NCI-H2171 treated with DMSO at 0.1 percent for 48 hours (cell line): ENCODE measurements at regions not wholly inside any gene's neighbourhood (a gene's known extent, or its start where the extent isn't known, plus 50 kb on each side); places are given as distances from the start of the nearest gene placed in this dataset.
"Not testable (repeated sequence)": the region's sequence is repeated elsewhere in the genome, so short reads cannot be mapped to it uniquely, and the experiment has no call there.

Experiments
- DNase-seq: peaks from one replicate; lab custom pipeline; 2025; lab: John Stamatoyannopoulos, UW

- no peak for DNase-seq
These were observed 818.8 kb upstream of the CHORDC1 start for GRCh38 chr11:91041626-91042025.

DNA sequence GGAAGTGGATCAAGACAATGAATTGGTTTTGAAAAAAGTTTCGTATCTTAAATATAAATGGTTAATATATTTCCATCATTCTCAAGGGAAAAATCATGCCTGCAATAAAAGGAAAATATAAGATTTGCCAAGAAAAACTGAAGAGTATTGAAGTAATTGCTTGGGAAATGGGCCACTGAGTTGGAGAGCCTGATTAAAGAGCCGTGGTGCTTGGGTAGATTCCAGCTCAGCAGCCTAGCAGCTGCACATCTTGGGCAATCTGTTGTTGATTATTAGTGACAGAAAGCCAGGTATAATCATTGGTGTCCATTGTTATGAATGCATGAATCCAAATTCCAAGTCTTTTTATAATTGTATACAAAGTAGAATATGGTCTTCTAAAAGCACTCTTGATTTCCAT is 800.9 kb upstream of the CHORDC1 start:
- peak; percentile 42 for DNase-seq

DNA sequence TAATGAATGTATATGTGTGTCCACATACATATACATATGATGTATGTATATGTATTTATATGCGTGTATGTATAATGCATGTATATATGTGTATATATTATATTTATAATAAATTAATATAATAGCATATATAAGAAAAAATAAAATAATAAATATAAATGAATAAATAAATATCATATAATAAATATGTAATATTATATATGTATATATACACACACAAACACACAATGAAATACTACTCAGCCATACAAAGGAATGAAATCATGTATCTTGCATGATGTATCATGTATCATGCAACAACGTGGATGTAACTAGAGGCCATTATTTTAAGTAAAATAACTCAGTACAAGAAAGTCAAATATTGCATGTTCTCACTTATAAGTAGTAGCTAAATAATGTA is 788.7 kb upstream of the CHORDC1 start:
- no peak for DNase-seq

GRCh38 chr11:91005458-91005857 is 782.6 kb upstream of the CHORDC1 start:
- DNase-seq = no peak

DNA sequence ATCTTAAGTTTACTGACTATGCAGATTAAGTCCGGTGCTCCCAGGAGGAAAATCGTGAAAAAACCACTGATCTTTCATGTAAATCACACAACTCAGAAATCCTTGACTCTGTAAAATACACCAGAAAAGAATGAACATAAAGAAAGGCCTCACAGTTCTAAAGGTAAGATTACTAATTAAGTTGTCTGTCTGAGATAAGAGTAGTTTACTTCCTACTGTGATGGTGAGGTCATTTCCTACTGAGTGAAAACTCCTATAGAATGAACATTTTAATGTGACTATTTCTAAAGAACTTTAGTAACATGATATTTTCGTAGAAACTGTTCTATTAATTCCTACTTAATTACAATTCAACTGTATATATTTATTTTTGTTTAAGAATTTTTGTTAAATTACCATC is 774.4 kb upstream of the CHORDC1 start:
- no peak for DNase-seq

DNA sequence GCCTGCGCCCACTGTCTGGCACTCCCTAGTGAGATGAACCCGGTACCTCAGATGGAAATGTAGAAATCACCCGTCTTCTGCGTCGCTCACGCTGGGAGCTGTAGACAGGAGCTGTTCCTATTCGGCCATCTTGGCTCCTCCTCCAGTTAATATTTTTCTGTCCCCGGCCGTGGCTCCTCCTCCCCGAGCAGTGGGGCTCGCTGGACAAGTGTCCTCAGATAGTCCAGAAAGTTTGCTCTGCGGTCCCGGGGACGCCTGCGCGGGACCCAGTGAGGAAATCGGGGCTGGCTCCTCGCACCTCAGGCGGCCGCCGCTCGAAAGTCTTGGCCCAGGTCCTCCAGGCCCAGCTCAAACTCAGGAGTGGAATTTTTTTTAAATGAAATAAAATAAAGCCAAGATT is 749.3 kb upstream of the CHORDC1 start:
- not testable (repeated sequence) for DNase-seq

GRCh38 chr11:90947930-90948329 is 725.1 kb upstream of the CHORDC1 start:
- no peak for DNase-seq

DNA sequence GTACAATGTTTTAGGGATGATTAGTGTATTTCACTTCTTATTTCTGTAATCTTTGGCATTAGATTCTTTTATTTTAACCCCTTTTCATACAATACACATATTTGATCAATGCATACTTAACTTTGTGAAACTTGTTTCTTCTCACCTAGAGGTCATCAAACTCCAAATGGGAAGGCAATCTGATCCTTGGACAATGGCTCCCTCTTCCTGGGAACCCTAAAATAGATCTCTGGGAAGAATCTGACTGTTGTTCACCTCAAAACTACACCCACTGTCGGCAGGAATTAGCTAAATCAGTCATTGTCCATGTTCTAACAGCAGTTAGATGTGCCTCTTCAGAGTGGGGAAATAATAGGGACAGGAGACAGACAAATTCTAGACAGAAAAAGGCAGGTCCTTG is 707.4 kb upstream of the CHORDC1 start:
- DNase-seq = no peak

DNA sequence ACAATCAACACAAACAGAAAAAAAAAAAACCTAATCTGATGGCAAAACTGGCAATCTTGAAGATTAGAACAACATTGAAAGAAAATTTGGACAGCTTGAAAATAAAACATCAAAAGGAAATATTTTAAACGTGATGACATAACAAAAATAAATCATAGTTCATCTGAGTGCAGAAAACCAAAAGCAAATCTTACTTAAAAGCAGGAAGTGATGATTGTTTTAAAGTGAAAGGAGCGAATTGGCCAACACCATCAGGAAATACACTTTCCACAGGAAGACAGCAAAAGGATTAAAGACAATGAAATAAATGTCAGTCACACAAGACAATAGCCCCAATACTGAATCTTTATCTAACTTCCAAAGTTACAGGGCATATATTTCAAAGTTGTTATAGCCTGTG is 696.5 kb upstream of the CHORDC1 start:
- no peak for DNase-seq

DNA sequence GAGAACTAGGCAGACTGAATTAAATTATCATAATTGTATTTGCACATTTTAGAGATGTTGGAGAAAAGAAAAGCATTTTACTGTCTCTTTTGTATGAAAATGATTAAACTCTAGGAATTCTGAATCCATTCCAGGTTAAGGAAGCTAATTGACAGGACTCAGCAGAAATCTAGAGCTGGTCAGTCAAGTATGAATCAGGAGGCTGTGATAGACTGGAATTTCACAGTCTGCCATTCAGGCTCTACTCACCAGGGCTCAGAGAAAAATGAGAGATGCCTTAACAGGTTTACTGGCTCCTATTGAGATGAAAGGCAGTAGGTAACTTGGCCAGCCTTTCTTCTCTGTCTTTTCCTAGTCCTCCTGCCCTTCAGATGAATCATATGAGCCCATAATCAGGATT is 693.9 kb upstream of the CHORDC1 start:
- DNase-seq = no peak

DNA sequence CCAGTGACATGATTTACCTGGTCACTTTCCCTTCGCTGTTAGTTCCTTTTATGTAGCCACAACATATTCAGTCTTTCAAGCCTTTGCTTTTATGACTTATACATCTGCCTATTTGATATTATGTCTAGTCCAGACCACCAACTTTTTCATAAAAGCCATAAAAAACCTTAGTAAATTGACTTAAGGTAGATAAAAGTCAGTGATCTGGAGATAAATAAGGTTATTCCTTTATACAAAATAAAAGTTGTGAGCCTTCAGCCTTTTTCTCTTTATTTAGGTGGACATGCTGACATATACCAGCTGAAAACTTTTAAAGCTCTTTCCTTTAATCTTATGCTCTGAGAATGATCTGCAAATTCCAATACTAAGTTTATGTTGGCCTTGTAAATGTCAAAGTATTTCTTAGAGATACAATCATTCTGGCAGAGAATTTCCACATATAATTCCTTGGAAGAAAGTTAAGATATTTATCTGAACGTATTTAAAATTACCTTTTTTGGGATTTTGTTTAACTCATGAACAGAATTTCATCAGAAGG is 690.4 kb upstream of the CHORDC1 start:
- DNase-seq = no peak

GRCh38 chr11:90912631-90913030 is 689.8 kb upstream of the CHORDC1 start:
- no peak for DNase-seq

DNA sequence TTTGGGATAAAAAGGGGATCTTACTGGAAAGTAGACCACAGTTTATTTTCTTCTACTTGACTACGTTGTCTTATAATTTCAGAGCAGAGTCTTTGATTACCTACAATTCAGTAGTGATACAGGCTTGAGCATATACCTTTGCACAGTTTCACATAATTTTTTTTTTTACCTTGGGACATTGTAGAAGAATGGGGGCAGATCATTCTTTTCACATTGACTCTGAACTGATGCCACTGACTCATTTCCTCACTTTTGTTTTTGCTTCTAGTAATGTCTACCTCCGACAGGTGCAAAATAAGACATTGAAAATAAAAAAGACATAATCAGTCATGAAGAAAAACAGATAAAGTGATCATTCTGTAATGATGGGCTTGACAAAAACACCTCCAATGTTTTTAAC is 688.3 kb upstream of the CHORDC1 start:
- no peak for DNase-seq

DNA sequence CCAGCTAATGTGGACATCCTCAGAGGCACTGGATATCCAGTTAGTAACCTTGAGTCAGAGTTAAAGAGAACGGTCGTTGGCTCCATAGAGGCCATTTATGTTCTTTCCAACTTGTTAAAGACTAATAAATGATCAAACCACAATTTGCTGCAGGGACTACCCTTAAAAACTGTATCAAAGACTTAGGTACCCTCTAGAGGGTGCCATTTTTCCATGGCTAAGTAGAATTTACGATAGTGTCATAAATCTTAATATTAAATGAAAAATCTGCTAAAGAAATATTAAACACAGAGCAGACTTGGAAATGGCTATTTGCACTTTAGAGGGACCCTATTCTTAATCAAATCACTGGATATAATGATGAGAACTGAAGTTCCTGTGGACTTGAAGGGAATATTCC is 685.2 kb upstream of the CHORDC1 start:
- DNase-seq = no peak

DNA sequence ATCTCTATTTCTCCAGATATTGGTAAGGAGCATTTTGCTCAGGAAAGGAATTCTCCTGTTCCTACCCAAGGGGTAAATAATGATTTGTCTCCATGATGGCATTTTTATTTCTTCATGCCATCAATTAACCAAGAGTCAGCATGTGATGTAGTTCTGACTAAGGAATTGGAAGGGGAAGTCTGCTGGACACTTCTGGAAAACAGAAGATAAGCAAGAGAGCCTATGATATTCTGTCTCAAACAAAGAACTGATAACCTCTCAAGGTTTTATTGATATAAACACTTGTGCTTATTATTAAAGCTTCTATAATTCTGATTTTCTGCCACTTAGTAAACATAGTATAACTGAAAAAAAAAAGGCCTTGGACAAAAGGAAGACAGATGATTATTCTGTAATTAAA is 673.0 kb upstream of the CHORDC1 start:
- DNase-seq = no peak

- no peak for DNase-seq
These were observed 667.5 kb upstream of the CHORDC1 start for GRCh38 chr11:90890347-90890746.

DNA sequence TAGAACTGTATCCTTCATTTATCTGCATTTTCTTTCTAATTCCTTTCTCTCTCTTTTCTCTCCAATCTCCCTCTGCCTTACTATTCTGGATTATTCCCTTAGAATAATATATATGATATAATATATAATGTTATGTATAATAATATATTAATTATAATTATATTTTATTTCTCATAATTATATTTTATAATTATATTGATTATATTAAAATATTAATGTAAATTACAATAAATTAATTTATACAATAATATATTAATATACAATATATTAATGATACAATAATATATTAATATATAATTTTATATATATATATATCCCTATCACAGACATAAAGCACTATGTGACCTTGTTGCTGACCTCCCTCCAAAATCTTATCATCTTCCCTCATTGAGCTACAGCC is 661.3 kb upstream of the CHORDC1 start:
- DNase-seq = no peak

GRCh38 chr11:90874986-90875385 is 652.1 kb upstream of the CHORDC1 start:
- no peak for DNase-seq

DNA sequence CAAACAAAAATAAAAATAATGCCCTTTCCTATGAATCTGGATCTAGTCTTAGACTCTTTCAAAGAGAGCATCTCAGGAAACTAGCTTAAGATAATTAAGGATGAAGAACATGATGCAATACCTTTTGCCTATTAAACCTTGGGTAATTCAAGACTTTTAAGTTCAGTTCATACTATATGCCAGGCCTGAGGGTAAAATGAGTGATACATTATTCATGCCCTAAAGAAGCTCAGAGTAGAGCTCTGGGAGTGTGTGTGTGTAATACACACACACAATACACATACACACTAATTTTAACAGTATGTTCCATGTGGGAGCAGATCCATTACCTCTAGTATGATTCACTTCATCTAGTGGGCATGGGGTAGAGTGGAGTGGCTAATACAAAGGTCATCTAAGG is 651.4 kb upstream of the CHORDC1 start:
- DNase-seq = no peak

GRCh38 chr11:90867416-90867815 is 644.6 kb upstream of the CHORDC1 start:
- DNase-seq = no peak

DNA sequence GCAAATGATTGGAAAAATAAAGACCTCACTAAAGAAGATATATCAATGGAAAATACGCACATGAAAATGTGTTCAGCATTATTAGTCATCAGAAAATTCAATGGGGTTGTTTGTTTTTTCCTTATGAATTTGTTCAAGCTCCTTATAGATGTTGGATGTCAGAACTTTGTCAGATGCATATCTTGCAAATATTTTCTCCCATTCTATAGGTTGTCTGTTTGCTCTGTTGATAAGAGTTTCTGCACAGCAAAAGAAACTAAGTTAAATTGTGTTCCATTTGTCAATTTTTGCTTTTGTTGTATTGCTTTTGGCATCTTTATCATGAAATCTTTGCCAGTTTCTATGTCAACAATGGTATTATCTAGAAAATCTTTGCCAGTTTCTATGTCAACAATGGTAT is 633.9 kb upstream of the CHORDC1 start:
- DNase-seq = no peak

GRCh38 chr11:90855531-90855930 is 632.7 kb upstream of the CHORDC1 start:
- no peak for DNase-seq

DNA sequence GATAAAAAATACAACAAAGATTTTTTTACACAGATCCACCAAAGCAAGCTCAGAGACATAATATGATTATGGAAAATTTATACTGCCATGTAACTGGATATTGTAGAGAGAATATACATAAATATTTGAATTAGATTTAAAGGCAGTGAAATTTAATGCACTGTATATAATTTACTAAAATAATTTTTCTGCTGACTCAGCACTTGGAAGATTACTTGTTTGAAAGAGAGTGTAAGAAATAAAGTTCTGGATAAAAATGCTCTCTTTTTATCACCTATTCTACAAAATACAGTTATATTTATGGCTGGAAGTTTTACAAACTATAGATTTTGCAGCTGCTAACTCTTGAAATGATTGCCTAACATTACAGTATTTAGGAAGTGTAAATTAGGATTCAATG is 628.3 kb upstream of the CHORDC1 start:
- no peak for DNase-seq

DNA sequence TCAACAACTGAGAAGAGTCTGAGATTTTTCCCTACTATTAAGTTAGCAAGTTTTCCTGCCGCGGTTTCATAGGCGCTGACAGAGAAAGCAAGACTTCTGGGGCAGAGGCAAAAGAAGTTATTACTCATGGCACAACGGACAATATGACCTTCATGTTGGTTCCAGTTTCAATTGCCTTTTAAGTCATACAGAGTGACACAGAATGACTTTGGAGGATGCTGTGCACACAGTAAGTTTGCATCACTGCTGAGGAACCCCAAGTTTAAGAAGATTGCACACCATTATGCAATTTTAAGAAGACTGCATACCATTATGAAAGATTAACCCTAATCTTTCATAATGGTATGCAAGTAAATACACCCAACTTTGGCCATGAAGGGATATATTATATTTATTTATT is 626.5 kb upstream of the CHORDC1 start:
- no peak for DNase-seq

GRCh38 chr11:90847268-90847886 is 624.5 kb upstream of the CHORDC1 start:
- DNase-seq = no peak
